ENCODE measurements at regions not wholly inside any gene's neighbourhood (a gene's known extent, or its start where the extent isn't known, plus 50 kb on each side); places are given as distances from the start of the nearest gene placed in this dataset.
A peak's percentile ranks its signal among the peaks of the same experiment; 100 is the strongest.

DNA sequence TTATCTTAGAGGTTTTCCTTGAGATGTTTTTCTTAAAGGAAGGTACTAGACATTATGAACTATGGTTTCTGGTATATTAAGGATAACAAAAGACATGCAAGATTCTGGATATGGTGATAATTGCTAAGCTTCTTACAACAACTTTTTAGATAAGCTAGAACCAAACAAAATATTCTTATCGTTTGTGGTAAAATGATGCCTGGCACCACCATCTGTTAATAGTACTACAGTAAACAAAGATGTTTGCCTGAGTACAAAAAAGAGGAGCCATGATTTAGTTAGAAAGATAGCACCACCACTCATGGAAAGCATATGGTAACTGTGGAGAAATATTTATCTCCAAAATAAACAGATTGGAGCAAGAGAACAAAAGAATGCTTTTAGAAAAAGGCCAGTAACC, 747.3 kb downstream of the COL12A1 start:
- no peaks in the 10 kb centered on the region for H3K79me2 ChIP-seq (ENCODE audit: insufficient read depth, low read length)
- Mint-ChIP-seq H3K27ac (ENCODE audit: unreplicated experiment) (no peak overlapping the region), H3K4me1 (ENCODE audit: low read depth, unreplicated experiment) (no peaks in the 10 kb centered on the region), H3K4me3 (ENCODE audit: unreplicated experiment) (no peak overlapping the region), H3K36me3 (ENCODE audit: low read depth, unreplicated experiment) (no peaks in the 10 kb centered on the region), H3K9me3 (ENCODE audit: unreplicated experiment) (peaks cover 6% of the 10 kb centered on the region), H3K27me3 (ENCODE audit: low read depth, unreplicated experiment) (no peaks in the 10 kb centered on the region)
- no peaks in the 10 kb centered on the region for H4K20me1 ChIP-seq (ENCODE audit: insufficient read depth, low read length)
- H3K9me3 ChIP-seq (ENCODE audit: insufficient read depth, low read depth, low read length): no peaks in the 10 kb centered on the region
- H3K27ac ChIP-seq (ENCODE audit: low read depth, low read length): no peak overlapping the region
- no peak for TF ChIP-seq EZH2 (IDR thresholded peaks at IDR 0.05; ENCODE audit: insufficient read depth, low read length)
- TF ChIP-seq, protein P1, sequence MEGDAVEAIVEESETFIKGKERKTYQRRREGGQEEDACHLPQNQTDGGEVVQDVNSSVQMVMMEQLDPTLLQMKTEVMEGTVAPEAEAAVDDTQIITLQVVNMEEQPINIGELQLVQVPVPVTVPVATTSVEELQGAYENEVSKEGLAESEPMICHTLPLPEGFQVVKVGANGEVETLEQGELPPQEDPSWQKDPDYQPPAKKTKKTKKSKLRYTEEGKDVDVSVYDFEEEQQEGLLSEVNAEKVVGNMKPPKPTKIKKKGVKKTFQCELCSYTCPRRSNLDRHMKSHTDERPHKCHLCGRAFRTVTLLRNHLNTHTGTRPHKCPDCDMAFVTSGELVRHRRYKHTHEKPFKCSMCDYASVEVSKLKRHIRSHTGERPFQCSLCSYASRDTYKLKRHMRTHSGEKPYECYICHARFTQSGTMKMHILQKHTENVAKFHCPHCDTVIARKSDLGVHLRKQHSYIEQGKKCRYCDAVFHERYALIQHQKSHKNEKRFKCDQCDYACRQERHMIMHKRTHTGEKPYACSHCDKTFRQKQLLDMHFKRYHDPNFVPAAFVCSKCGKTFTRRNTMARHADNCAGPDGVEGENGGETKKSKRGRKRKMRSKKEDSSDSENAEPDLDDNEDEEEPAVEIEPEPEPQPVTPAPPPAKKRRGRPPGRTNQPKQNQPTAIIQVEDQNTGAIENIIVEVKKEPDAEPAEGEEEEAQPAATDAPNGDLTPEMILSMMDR (IDR thresholded peaks at IDR 0.05; ENCODE audit: insufficient read depth, low read depth, low read length): no peak
- no peaks in the 10 kb centered on the region for H3K36me3 ChIP-seq (ENCODE audit: insufficient read depth, low read length)
- H2AFZ ChIP-seq (ENCODE audit: low read depth, low read length): no peak overlapping the region
- H3K27me3 ChIP-seq (ENCODE audit: insufficient read depth, low read length): no peaks in the 10 kb centered on the region
- FAIRE-seq (peak; percentile 9), DNase-seq (ENCODE audit: low read depth) (peak; percentile 23)
- no peak overlapping the region for H3K4me3 ChIP-seq (ENCODE audit: insufficient read depth, low read depth, low read length)
- H3K9ac ChIP-seq (ENCODE audit: low read length): no peak overlapping the region
- H3K4me1 ChIP-seq (ENCODE audit: insufficient read depth, low read length): no peaks in the 10 kb centered on the region
- no peak overlapping the region for H3K4me2 ChIP-seq (ENCODE audit: low read length)

DNA sequence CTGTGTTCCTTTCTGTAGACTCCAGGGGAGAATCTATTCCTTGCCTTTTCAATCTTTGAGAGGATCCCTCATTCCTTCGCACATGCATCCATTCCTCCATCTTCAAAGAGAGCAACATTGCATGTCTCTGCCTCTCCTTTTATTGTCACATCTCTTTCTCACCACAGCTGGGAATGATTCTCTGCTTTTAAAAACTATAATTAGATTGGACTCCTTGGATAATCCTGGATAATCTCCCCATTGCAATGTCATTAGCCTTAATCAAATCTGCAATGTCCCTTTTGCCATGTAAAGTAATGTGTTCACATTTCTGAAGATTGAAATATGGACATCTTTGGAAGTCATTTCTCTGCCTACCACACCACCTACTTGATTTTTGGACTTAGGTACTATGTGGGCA, 750.1 kb downstream of the COL12A1 start:
- H3K9me3 ChIP-seq (ENCODE audit: insufficient read depth, low read depth, low read length): no peaks in the 10 kb centered on the region
- H3K4me3 Mint-ChIP-seq (ENCODE audit: unreplicated experiment): no peak overlapping the region
- H3K27ac Mint-ChIP-seq (ENCODE audit: unreplicated experiment): no peak overlapping the region
- H3K4me2 ChIP-seq (ENCODE audit: low read length): no peak overlapping the region
- H3K4me1 ChIP-seq (ENCODE audit: insufficient read depth, low read length): no peaks in the 10 kb centered on the region
- TF ChIP-seq, protein P1 (IDR thresholded peaks at IDR 0.05; ENCODE audit: insufficient read depth, low read depth, low read length): no peak
- no peak for TF ChIP-seq EZH2 (IDR thresholded peaks at IDR 0.05; ENCODE audit: insufficient read depth, low read length)
- H3K9ac ChIP-seq (ENCODE audit: low read length): no peak overlapping the region
- no peaks in the 10 kb centered on the region for H3K36me3 Mint-ChIP-seq (ENCODE audit: low read depth, unreplicated experiment)
- DNase-seq (ENCODE audit: low read depth) (no peak), FAIRE-seq (no peak)
- no peak overlapping the region for H3K27ac ChIP-seq (ENCODE audit: low read depth, low read length)
- no peaks in the 10 kb centered on the region for H3K27me3 Mint-ChIP-seq (ENCODE audit: low read depth, unreplicated experiment)
- H4K20me1 ChIP-seq (ENCODE audit: insufficient read depth, low read length): no peaks in the 10 kb centered on the region
- no peaks in the 10 kb centered on the region for H3K27me3 ChIP-seq (ENCODE audit: insufficient read depth, low read length)
- H3K4me3 ChIP-seq (ENCODE audit: insufficient read depth, low read depth, low read length): no peak overlapping the region
- peaks cover 4% of the 10 kb centered on the region for H3K9me3 Mint-ChIP-seq (ENCODE audit: unreplicated experiment)
- no peaks in the 10 kb centered on the region for H3K36me3 ChIP-seq (ENCODE audit: insufficient read depth, low read length)
- no peaks in the 10 kb centered on the region for H3K4me1 Mint-ChIP-seq (ENCODE audit: low read depth, unreplicated experiment)
- no peaks in the 10 kb centered on the region for H3K79me2 ChIP-seq (ENCODE audit: insufficient read depth, low read length)
- no peak overlapping the region for H2AFZ ChIP-seq (ENCODE audit: low read depth, low read length)

DNA sequence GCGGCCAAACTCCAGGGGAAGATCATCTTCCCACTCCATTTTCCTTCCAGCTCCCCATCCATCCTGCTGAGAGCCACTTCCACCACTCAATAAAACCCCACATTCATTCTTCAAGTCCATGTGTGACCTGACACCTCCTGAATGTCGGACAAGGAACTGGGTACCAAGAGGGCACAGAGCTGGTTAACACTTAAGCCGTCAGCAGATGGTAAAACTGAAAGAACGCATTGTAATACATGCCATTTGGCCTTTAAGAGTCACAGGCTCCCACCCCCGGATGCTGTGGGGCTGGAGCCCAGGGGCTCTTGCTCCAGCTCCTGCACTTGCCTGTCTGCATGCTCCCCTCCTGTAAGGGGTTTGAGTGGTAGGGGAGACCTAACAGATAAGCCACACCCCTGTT, 753.9 kb downstream of the COL12A1 start:
- FAIRE-seq: no peak
- H2AFZ ChIP-seq (ENCODE audit: low read depth, low read length): no peak overlapping the region

More for the DNA sequence above, 753.9 kb downstream of the COL12A1 start:
- Histone ChIP-seq H3K4me2 (ENCODE audit: low read length) (no peak overlapping the region), H3K27ac (ENCODE audit: low read depth, low read length) (no peak overlapping the region), H3K4me3 (ENCODE audit: insufficient read depth, low read depth, low read length) (no peak overlapping the region), H3K27me3 (ENCODE audit: insufficient read depth, low read length) (no peaks in the 10 kb centered on the region), H3K79me2 (ENCODE audit: insufficient read depth, low read length) (no peaks in the 10 kb centered on the region), H3K36me3 (ENCODE audit: insufficient read depth, low read length) (no peaks in the 10 kb centered on the region), H3K9ac (ENCODE audit: low read length) (no peak overlapping the region), H4K20me1 (ENCODE audit: insufficient read depth, low read length) (no peaks in the 10 kb centered on the region), H3K9me3 (ENCODE audit: insufficient read depth, low read depth, low read length) (no peaks in the 10 kb centered on the region), H3K4me1 (ENCODE audit: insufficient read depth, low read length) (no peaks in the 10 kb centered on the region)
- Mint-ChIP-seq H3K9me3 (ENCODE audit: unreplicated experiment) (no peaks in the 10 kb centered on the region), H3K27me3 (ENCODE audit: low read depth, unreplicated experiment) (no peaks in the 10 kb centered on the region), H3K4me1 (ENCODE audit: low read depth, unreplicated experiment) (peaks cover 2% of the 10 kb centered on the region), H3K36me3 (ENCODE audit: low read depth, unreplicated experiment) (no peaks in the 10 kb centered on the region), H3K27ac (ENCODE audit: unreplicated experiment) (no peak overlapping the region), H3K4me3 (ENCODE audit: unreplicated experiment) (no peak overlapping the region)
- TF ChIP-seq, protein P1 (IDR thresholded peaks at IDR 0.05; ENCODE audit: insufficient read depth, low read depth, low read length): no peak
- no peak for TF ChIP-seq EZH2 (IDR thresholded peaks at IDR 0.05; ENCODE audit: insufficient read depth, low read length)
- no peak for DNase-seq (ENCODE audit: low read depth)

Measured in astrocyte (in vitro differentiated cells and primary cell).